ENCODE measurements at regions not wholly inside any gene's neighbourhood (a gene's known extent, or its start where the extent isn't known, plus 50 kb on each side); places are given as distances from the start of the nearest gene placed in this dataset.
"Not testable (repeated sequence)": the region's sequence is repeated elsewhere in the genome, so short reads cannot be mapped to it uniquely, and the experiment has no call there.

DNA sequence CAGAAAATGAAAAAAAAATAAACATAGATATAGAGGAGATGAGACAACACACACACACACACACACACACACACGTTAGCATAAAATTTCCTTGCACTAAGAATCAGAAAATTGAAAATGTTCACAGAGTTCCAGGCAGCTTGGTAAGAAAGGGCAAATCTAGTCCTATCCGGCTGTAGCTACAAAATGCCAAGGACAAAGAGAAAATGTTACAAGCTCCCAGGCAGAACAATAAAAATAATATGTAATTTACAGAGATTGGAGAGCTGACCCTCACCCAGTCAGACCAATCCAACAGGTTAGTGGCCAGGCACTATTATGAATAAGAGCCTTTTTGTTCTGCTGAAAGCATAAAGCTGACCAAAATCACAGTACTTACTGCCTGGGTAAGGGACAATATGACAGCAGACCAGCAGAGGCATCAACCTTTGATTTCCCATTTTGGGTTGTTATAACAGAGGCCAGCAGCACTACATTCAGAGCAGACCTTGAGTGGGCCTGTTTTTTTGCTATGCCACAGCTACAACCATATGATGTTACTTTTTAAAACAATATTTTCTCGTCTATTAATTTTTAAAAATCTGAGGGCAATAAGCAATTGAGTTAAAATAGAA, 892.6 kb downstream of the TAF11L14 start:
- DNase-seq (ENCODE audit: low read depth), result no peak

DNA sequence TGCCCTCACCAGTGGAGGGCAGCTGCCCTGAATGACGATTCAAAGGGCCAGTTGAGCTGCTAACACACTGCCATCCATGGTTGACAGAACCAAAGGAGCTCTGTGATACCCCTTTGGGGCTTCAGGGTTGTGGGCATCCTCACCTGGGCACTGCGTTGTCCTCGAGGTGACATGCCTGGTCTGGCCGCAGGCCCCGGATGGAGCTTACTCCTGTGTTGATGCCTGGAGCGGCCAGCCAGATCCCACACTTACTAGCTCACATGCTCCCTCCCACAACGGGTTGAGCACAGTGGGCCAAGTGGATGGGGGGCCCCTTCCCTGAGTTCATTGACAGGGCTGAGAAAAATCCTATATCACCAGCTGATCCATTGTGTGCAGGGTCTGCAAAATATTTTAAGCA, 898.9 kb downstream of the TAF11L14 start:
- DNase-seq (ENCODE audit: low read depth), result no peak

DNA sequence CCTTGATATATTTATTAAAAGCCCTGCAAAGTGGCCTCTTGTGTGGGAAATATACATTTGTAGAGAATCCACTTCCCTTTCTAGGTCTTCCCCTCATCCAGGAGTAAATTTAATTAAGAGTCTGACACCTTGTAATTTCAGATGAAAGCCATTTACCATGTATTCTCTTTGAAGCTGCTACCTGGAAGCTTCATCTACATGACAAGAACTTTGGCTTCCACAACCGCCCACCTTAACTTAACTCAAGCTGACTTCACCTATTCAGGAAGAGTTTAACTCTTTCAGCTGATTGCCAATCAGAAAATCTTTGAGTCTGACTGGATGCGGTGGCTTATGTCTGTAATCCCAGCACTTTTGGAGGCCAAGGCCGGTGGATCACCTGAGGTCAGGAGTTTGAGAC, 899.9 kb downstream of the TAF11L14 start:
- no peak for DNase-seq (ENCODE audit: low read depth)

DNA sequence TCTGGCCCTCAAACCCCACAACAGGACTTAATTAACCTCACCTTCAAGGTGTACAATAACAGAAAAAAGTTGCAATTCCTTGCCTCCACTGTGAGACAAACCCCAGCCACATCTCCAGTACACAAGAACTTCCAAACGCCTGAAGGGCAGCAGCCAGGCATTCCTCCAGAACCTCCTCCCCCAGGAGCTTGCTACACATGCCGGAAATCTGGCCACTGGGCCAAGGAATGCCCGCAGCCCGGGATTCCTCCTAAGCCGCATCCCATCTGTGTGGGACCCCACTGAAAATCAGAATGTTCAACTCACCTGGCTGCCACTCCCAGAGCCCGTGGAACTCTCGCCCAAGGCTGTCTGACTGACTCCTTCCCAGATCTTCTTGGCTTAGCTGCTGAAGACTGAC, 901.5 kb downstream of the TAF11L14 start:
- DNase-seq (ENCODE audit: low read depth), result not testable (repeated sequence)

DNA sequence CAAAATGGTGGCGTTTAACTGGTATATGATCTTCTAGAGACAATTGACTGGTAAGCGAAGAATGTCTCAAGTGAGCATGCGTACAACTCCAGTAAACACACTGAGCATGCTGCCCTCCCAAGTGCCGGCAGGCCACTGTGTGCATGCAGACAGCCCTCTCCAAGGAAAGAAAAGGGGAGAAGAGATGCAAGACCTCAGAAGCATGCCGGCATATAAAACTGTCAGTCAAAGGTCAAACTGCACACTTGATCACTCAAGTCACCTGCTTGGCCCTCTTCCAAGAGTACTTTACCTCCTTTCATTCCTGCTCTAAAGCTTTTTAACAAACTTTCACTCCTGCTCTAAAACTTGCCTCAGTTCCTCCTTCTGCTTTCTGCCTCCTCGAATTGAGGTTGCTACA, 910.2 kb downstream of the TAF11L14 start:
- DNase-seq (ENCODE audit: low read depth), result no peak

DNA sequence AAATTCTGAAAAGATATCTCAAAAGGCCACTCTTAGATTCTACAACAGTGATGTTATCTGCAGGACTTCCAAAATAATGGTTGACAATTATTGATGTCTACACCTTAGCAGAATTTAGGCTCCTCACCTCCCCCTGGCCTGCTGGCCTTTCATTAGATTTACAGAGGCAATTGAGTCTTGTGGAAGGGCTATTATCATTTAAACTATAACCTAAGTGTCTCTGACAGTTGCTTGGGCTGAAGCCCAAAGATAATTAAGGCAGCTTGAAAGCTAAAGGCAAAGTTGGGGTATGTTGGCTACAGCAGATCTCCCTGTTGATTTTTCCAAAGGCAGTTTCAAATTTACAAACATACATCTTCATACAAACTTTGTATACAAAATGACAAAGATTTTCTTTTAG, 912.3 kb downstream of the TAF11L14 start:
- DNase-seq (ENCODE audit: low read depth), result no peak

DNA sequence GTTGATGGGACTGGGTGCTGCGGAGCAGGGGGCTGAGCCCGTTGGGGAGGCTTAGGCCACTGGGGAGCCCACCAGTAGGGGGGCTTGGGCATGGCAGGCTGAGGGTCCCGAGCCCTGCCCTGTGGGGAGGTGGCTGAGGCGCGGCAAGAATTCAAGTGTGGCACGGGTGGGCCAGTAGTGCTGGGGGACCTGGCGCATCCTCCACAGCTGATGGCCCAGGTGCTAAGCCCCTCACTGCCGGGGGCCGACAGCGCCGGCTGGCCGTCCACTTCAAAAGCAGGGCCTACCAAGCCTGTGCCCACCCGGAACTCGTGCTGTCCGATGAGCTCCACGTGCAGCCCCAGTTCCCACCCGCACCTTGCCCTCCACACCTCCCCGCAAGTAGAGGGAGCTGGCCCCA, 917.5 kb downstream of the TAF11L14 start:
- no peak for DNase-seq (ENCODE audit: low read depth)

DNA sequence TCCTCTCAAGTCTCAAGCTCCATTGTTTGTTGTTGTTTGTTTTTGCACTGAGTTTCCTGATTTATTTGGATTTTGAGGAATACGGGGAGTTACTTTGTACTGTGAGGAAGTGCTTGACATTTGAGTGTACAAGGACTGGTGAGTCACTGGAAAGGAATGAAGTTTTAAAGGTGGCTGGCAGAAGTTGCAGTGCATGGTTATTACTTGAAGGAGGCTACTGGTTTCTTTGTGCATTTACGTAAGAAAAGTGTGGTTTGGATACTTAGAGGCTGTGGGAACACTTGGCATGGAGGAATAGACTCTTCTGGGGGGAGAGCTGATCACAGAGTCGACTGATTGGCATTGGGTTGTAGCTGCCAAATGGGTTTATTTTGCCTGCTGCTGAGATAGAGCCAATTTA, 919.0 kb downstream of the TAF11L14 start:
- peak; percentile 96 for DNase-seq (ENCODE audit: low read depth)

DNA sequence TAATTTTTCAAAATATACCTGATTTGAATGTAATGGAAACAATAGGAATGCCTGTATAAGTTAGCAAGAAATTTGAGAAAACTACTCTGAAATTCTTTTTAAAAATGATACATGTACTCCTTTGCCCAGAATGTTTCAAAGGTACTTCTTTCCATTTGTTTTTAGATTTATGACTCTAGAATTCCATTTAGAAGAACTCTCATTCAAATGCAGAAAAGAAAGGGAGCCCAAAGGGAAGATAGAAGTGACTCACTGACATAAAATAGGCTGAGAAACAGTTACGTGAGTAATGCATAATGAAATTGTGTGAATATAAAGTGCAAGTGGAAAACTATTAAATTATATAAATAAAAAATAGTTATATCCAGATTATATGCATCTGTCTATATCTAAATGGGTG, 926.3 kb downstream of the TAF11L14 start:
- DNase-seq (ENCODE audit: low read depth), result no peak

DNA sequence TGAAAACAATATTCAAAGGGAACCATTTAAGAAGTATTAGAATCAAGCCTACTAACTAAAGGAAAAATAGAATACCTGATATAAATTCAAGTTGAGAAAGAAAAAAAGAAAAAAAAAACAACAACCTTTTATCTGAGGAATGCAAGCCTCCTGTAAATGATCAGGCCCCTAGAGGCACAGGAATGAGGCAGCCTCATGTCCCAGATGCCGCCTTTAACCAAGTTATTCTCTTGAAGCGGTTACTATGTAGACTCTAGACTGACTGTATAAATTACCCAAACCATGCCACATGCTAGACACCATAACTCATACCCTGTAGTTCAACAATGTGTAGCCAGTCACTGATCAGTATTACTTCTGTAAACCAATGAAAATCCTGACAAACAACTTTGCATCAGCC, 929.6 kb downstream of the TAF11L14 start:
- DNase-seq (ENCODE audit: low read depth), result no peak

DNA sequence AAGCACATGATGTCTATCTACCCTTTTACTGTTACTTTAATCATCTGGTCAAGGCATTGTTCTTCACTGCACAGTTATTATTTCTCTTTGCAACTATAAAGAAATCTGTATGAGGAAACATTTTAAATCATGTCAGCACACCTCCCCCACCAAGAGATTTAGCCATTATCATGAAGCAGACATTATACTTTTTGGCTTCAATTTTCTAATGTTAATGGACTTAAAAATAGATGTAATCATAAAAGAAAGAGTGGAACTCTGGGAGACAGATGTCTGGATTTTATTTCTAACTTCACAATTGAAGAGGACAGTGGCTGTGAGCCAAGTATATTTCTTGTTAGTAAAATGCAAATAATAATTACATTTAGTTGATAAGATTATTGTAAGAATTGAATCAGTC, 932.4 kb downstream of the TAF11L14 start:
- no peak for DNase-seq (ENCODE audit: low read depth)

DNA sequence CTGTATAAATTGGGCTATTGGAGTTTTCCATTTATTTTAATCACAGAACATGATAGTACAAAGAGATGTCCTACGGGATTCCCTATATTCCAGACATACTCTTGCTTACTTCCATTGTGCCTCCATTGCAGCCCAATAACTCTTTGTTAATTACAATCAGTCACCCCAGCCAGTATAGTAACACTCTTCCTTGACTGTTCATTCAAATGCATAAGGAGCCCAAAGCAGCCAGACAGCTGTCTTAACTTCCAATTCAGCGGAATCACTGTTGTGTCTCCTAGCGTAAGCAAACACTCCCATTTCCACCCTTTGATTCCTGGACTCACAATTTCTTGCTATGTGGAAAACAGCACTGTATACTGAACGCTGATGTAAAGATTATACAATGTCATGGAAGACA, 942.3 kb downstream of the TAF11L14 start:
- DNase-seq (ENCODE audit: low read depth), result no peak

DNA sequence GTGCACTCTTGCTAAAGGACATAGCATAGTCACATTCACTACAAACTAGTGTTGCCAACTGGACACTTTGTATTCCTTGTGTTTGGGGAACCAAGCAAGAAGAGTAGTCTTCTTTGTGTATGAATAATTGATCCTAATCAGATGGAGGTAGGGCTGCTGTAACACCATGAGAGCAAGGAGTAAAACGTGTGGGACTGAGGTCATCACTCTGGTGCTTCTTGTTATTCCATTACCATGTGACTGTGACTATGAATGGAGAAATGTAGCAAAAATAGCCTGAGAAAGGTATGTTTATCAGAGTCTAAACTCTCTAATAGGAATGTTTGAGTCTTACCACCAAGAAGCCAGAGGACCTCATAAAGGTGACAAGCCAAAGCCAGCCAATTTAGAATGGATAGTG, 966.9 kb downstream of the TAF11L14 start:
- no peak for DNase-seq (ENCODE audit: low read depth)

DNA sequence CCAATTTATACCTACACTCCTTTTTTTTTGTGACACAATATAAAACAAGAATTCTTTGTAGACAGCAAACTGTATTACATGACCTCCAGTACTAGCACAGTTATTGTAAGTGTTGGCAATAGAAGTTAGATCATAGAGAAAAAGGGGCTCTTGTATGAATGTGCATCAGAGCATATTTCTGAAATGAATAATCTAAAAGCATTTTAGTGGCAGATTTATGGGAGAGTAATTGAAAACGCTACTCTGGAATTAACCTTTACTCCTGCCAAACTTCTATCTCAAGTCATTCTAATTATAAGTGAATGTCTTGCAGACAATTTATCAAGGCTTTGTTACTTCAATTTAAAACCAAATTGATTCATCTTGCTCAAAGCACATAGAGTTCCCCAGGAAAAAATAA, 968.1 kb downstream of the TAF11L14 start:
- DNase-seq (ENCODE audit: low read depth), result no peak

DNA sequence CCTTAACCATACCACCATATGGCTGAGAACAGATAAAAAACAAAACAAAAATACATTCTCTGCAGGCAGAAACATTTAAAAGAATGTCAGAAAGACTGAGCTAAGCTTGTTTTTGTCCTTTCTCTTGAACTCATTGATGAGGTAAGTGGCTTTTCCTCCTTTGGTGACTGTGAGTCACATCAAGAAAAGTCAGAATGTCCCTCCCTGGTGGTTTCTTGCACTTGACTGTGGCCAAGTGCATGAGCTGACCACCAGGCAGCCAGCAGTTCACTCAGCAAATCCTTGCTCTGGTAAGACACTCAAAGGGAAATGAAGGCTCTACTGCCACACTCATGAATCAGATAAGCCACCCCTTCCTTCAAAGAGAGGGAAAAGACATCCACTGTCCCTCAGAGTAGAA, 970.9 kb downstream of the TAF11L14 start:
- DNase-seq (ENCODE audit: low read depth), result peak; percentile 26

DNA sequence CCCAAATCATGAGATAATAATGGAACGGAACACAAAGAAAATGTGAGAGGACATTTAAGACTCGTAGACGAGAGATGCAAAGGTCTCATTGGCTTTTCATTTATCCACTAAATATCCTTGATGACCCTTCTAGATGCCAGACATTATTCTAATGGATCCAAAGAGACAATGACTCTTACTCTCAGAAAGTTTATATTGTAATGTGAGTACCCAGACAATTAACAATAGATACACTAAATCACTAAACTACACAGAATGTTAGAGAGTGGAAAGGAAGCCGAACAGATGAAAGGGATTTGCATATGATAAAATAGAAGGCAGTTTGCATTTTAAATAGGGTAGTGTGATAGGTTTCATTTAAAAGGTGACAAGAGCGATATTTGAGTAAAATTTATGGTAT, 973.3 kb downstream of the TAF11L14 start:
- DNase-seq (ENCODE audit: low read depth), result no peak

DNA sequence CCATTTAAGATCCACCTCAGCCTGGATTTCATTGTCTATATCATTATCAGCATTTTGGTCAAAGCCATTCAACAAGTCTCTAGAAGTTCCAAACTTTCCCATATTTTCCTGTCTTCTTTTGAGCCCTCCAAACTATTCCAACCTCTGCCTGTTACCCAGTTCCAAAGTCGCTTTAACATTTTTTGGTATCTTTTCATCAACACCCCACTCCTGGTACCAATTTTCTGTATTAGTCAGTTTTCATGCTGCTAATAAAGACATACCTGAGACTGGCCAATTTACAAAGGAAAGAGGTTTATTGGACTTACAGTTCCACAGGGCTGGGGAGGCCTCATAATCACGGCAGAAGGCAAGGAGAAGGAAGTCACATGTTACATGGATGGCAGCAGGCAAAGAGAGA, 982.9 kb downstream of the TAF11L14 start:
- DNase-seq (ENCODE audit: low read depth), result not testable (repeated sequence)

DNA sequence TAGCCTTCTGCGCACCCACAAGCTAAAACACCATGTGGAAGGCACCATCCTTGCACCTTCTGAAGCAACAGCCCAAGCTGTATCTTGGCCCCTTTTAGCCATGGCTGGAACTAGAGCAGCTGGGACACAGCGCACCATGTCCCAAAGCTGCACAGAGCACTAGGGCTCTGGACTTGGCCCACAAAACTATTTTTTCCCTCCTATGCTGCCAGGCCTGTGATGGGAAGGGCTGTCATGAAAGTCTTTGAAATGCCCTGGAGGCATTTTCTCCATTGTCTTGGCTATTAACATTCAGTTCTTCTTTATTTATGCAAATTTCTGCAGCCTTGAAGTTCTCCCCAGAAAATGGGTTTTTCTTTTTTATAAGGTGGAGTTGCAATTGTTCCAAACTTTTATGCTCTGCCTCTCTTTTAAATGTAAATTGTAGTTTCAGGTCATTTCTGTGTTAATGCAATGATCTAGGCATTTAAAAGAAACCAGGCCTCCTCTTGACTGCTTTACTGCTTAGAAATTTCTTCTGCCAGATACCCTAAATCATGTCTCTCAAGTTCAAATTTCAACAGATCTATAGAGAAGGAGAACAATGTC, 996.3 kb downstream of the TAF11L14 start:
- DNase-seq (ENCODE audit: low read depth), result no peak

DNA sequence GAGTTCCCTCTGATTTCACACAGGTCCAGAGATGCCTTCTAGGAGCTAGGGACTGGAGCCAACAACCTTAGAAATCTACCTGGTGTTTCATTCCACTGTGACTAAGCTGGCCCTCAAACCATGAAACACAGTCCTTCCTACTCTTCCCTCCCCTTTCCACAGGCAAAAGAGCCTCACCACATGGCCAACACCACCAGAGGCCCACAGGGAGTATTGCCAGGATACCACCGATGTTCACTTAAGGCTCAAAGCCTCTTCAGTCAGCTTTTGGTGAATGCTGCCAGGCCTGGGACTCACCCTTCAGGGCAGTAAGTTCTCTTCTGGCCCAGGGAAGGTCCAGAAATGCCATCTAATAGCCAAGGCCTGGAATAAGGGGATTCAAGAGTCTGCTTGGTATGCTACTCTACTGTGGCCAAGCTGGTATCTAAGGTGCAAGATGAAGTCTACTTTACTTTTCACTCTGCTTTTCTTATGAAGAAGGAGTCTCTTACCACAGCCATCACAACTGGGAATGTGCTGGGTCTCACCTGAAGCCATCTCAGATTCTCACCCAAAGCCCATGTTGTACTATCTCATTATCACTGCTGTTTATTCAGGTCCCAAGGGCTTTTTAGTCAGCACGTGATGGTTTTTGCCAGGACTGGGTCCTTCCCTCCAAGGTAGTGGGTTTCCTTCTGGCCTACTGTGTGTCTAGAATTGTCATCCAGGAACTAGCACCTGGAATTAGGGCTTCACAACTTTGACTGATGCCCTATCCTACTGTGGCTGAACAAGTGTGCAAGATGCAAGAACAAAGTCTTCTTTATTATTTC, 1018.4 kb downstream of the TAF11L14 start:
- DNase-seq (ENCODE audit: low read depth), result no peak

DNA sequence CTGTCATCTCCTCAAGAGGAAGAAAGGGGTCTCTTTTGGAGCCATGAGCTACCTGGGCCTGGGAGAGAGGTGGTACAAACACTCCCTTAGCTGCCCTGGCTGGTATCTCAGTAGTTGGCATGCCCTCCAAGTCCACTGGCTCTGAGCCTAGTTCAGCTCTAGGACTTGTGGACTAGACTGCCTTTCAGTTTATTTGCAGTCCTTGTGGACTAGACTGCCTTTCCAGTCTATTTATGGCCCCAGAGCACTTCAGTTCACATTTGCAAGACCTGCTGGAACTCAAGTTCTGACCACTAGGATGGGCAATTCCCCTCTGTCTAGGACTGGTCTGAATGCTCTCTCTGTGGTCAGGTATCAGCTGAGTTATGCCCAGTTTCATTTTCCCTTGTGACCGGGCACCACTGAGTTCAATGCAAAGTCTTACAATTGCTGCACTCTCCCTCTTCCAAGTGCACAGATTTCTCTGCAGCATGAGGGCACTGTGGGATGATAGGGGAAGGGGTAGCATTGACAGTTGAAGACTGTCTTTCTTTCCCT, 1019.0 kb downstream of the TAF11L14 start:
- DNase-seq (ENCODE audit: low read depth), result peak; percentile 38

DNA sequence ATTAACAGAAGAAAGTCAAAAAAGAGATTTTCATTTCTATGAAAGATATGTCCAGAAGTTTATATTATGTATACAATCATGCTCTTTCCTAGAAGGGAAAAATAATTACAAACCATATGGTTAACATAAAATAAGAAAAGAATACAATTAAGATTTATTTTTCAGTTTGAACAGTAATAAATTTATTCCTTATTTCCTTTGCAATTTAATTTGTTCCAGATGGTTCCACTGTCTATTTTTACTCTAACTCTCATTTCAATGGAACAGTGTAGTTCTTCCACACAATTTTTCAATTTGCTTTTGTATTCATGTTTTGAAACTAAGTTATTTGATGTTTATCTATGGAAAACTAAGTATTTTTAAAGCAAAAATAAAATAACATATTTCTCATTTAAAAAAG, 1026.3 kb downstream of the TAF11L14 start:
- no peak for DNase-seq (ENCODE audit: low read depth)

DNA sequence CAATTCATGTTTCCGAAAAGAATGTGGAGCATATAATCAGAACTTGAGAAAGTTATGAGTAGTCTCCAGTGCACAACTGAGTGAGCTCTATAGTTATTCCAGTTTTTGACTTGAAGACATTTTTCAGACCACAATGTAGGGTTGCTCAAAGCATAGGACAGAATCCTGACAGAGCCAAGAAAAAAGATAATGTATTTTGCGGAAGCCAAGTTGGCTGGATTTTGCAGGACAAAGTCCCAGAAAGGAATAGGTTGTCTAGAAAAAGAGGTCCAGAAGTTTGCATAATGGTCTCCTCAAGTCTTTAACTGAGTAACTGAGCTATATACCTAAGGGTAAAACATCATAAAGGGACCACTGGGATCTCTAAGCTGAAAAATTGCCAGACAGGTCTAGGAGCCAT, 1028.0 kb downstream of the TAF11L14 start:
- no peak for DNase-seq (ENCODE audit: low read depth)

DNA sequence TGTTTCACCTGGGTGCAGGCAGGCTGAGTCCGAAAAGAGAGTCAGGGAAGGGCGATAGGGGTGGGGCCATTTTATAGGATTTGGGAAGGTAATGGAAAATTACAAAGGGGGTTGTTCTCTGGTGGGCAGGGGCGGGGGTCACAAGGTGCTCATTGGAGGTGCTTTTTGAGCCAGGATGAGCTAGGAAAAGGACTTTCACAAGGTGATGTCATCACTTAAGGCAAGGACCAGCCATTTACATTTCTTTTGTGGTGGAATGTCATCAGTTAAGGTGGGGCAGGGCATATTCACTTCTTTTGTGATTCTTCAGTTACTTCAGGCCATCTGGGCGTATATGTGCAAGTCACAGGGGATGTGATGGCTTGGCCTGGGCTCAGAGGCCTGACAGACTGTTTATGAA, 1040.0 kb downstream of the TAF11L14 start:
- not testable (repeated sequence) for DNase-seq (ENCODE audit: low read depth)
